GM11168 (cell line): ENCODE measurements at regions not wholly inside any gene's neighbourhood (a gene's known extent, or its start where the extent isn't known, plus 50 kb on each side); places are given as distances from the start of the nearest gene placed in this dataset.
"Not testable (repeated sequence)": the region's sequence is repeated elsewhere in the genome, so short reads cannot be mapped to it uniquely, and the experiment has no call there.

Experiments
- in situ Hi-C: fragments of 300-500 bp; cut with MboI; formaldehyde crosslinking; loops from one replicate; pipeline ENCODE4 v1.12.0; 2022; ENCODE audit warnings: low sequenced_read_pairs; ENCODE audit not compliant: unreplicated experiment

DNA sequence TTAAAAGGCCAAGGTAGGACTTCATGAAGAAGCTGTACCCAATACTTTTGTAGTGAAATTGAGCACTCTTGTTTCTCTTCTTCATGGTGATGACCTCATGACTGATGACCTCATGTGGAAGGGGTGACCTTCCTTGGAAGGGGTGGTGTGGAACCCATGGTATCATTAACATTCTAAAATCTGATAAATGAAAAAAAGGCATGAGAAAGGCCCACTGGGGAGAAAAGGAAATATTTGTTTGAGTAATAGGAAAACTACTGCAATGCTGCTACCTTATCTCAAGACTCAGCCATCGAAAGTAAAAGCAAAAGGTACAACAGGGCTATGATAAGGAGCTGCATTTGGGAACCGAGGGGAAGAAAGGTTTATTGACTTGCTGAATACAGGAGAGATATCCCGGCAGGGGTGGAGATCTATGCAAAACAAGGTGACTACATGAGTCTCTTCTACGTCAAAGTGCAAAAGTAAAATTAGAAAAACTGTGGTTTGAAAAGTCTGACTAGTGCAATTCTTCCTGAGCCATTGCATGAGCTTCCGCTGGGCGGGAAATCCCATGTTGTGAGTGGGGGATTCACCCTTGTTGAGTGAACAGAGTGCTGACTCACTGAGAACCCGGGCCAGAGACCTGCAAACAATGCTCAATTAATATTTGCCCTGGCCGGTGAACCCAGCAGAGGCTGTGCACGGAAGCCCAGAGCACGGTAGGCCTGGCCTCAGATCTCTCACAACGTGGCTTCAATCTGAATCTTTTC lies 138.9 kb upstream of the RFC3 start:
- in situ Hi-C loops: no loop called here

GRCh38 chr13:33679658-33680012 lies 138.3 kb upstream of the RFC3 start:
- in situ Hi-C loops: no loop called here

DNA sequence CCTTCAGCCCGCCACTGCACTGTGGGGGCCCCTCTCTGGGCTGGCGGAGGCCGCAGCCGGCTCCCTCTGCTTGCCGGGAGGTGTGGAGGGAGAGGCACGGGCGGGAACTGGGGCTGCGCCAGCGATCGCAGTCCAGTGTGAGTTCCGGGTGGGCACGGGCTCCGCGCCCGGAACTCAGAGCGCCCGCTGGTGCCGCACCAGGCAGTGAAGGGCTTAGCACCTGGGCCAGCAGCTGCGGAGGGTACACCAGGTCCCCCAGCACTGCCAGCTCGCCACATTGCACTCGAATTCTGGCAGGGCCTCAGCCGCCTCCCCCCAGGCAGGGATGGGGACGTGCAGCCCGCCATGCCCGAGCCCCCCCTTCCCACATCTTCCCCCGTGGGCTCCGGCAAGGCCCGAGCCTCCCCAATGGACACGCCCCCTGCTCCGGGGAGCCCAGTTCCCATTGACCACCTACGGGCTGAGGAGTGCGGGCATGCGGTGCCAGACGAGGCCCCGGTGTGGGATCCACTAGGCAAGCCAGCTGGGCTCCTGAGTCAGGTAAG lies 135.9 kb upstream of the RFC3 start:
- in situ Hi-C loops: no loop called here

DNA sequence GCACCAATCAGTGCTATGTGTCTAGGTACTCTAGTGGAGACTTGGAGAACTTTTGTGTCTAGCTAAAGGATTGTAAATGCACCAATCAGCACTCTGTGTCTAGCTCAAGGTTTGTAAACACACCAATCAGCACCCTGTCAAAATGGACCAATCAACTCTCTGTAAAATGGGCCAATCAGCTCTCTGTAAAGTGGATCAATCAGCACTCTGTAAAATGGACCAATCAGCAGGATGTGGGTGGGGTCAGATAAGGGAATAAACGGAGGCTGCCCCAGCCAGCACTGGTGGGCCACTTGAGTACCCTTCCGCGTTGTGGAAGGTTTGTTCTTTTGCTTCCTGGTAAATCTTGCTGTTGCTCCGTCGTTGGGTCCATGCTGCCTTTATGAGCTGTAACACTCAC lies 135.3 kb upstream of the RFC3 start:
- in situ Hi-C loops: not testable (repeated sequence)

DNA sequence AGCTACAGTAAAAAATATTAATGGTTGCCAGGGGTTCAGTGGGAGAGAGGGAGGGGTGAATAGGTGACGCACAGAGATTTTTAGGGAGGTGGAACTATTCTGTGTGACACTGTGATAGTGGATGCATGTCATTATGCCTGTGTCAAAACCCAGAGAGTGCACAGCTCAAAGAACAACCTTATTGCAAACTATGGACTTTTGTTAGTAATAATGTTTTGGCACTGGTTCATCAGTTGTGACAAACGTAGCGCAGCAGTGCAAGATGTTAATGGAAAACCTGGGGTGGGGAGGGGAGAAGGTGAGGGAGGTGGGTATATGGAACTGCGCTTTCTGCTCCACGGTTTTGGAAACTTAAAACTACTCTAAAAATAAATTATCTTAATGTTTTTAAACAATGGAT lies 134.6 kb upstream of the RFC3 start:
- in situ Hi-C loops: no loop called here

- in situ Hi-C loops: no loop called here
Measured at GRCh38 chr13:33684874-33685273, 133.1 kb upstream of the RFC3 start.

DNA sequence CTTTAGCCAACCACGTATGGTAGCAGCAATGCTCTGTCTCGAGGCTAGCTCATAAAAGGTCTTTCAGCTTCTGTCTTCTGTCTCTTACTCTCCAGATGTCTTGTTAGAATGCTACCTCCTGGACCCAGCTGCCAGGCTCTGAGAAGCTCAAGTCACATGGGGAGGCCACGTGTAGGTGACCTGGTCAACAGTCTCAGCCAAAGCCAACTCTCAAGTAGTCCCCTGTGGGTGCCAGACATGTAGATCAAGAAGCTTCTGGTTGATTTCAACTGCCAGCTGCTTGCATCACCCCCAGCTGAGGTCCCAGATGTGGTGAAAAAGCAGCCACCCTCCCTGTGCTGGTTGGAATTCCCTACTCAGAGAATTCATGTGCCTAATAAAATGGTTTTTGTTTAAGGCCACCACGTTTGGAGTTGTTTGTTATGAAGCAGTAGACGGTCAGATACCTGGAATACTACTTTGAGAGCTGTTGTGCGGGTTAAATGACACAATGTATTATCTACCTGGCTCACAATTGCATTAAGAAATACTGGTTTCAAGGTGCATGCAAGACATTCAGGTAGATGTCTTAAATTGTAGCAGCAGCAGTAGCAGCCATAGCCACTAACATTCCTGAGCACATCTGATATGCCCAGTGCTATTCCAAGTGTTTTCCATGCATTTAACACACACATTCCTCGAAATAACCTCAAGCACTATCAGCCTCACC lies 131.0 kb upstream of the RFC3 start:
- in situ Hi-C loops: no loop called here

- in situ Hi-C loops: no loop called here
Measured at GRCh38 chr13:33690354-33690753, 127.6 kb upstream of the RFC3 start.

GRCh38 chr13:33691980-33692379 lies 126.0 kb upstream of the RFC3 start:
- in situ Hi-C loops: no loop called here

DNA sequence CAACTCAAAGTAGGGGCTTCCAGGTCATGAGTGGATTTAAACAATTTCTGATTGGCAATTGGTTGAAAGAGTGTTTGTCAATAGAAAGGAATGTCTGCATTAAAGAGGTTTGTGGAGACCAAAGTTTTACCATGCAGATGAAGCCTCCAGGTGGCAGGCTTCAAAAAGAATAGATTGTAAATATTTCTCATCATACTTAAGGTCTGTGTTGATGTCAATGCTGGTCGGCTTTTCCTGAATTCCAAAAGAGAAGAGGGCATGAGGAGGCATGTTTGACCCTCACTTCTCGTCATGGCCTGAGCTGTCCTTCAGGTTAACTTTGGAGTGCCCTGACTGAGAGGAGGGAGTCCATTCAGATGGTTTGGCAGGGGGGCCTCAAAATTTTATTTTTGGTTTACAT lies 125.4 kb upstream of the RFC3 start:
- in situ Hi-C loops: no loop called here

GRCh38 chr13:33694546-33694945 lies 123.4 kb upstream of the RFC3 start:
- in situ Hi-C loops: no loop called here

GRCh38 chr13:33696530-33696929 lies 121.4 kb upstream of the RFC3 start:
- in situ Hi-C loops: no loop called here

DNA sequence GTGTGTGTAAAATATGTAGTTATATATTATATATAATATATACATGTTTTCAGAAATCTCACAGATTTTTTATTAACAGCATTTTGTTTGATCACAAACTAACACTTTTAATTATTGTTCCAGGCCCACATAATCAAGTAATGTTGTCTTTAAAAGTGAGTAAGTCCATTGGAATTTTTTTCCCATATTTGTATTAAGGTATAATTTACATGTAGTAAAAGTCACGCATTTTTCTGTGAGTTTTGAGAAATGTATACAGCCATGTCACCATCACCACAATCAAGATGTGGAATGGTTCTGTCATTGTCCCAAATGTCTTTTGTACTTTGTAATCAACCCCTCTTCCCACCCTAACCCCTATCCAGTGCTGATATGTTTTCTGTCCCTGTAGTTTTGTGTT lies 120.0 kb upstream of the RFC3 start:
- in situ Hi-C loops: no loop called here

GRCh38 chr13:33707449-33707848 lies 110.5 kb upstream of the RFC3 start:
- in situ Hi-C loops: loop anchor here (25.0 kb wide), 1 partner anchor 495 kb away; no protein-coding TSS in a partner anchor

DNA sequence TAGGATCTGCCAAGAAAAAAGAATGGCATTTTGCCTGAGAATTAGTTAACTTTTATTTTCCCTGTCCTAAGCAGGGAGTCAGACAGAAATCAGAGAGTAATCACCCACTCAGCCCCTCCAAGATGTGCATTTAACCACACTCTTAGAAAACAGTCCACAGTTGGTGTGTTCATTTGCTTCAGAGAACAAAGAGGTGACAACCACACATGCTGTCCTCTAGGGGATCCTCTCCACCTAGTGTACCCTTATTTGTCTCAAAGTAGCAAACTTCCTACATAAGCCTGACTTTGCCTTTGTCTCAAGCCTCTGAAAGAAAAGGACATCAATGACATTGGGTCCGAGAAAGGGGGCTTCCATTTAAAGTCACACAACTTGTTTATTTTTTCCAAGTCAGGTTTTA lies 107.0 kb upstream of the RFC3 start:
- in situ Hi-C loops: loop anchor here (25.0 kb wide), 1 partner anchor 499 kb away; no protein-coding TSS in a partner anchor

DNA sequence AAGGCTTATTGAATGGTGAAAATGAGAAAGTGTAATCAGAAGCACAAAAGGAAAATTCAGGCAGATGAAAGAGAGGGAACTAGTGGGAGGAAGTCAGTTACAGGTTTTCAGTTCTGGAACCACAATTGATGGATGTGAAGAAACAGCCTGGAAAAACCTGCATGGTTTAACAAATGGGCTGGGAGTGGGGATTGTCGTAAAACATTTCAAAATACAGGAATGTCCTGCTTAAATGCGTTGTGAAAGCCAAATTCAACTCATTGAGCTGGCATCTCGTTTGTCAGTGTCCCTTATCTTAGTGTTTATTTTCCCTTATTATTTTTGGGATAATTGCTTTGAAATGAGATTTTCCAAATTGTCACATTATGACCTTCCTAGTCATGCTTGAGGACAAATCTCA lies 106.5 kb upstream of the RFC3 start:
- in situ Hi-C loops: loop anchor here (25.0 kb wide), 1 partner anchor 499 kb away; no protein-coding TSS in a partner anchor

DNA sequence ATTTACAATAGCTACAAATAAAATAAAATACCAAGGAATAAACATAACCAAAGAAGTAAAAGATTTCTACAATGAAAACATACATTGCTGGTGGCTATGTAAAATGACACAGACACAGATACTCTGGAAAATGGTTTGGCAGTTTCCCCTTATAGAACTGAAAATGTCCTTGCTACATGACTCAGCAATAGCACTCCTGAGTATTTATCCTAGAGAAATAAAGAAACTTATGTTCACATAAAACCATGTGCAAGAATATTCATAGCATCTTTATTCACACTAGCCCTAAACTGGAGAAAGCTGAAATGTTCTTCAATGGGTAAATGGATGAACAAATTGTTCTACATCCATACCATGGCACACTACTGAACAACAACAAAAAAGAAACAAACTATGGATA lies 100.2 kb upstream of the RFC3 start:
- in situ Hi-C loops: loop anchor here (25.0 kb wide), 1 partner anchor 505 kb away; no protein-coding TSS in a partner anchor

- in situ Hi-C loops: loop anchor here (10.0 to 25.0 kb wide), 2 partner anchors 177 to 509 kb away; no protein-coding TSS in a partner anchor
Measured at GRCh38 chr13:33721724-33722123, 96.2 kb upstream of the RFC3 start.

DNA sequence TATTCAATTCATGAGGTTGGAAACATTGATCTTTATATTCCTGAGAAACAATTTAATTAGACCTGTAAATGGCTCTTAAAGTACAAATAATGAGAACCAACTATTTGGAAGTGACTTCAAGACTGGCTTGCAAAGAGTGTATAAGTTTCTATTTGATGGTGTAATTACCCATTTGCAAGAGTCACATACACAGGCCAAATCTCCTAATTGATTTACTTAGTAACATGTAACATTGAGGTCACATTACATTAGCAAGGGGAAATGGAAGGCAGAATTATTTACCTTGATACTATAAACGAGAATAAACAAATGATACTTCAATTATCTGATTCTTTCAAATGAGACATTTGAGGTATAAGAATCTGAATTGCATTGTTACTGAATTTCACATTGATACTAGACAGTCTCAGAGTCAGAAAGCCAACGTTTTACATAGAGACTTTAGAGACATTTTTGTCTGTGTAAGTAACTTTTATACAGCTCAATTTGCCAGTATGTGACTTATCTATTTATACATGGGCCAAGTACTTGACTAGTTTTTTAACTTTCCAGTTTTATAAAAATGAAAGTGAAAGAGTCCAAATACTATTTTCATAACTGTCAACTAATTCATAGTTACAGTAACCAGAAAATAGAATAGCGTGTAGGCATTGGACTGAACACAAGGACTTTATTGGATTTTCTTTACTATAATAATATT lies 95.6 kb upstream of the RFC3 start:
- in situ Hi-C loops: loop anchor here (10.0 to 25.0 kb wide), 2 partner anchors 178 to 510 kb away; no protein-coding TSS in a partner anchor

GRCh38 chr13:33723365-33723764 lies 94.6 kb upstream of the RFC3 start:
- in situ Hi-C loops: loop anchor here (10.0 to 25.0 kb wide), 2 partner anchors 179 to 511 kb away; no protein-coding TSS in a partner anchor
